HepG2 (cell line): ENCODE measurements at regions not wholly inside any gene's neighbourhood (a gene's known extent, or its start where the extent isn't known, plus 50 kb on each side); places are given as distances from the start of the nearest gene placed in this dataset.

ENCODE experiments used
- ATF1 ChIP-seq: IDR thresholded peaks from 2 replicates; pipeline ENCODE4 v1.6.1; 2016; ENCODE audit warnings: mild to moderate bottlenecking, control low read depth
- BRF2 ChIP-seq: sonication (generic); formaldehyde crosslinking; IDR thresholded peaks from 2 replicates; pipeline ENCODE4 v1.8.1; 2022; ENCODE audit warnings: mild to moderate bottlenecking, missing genetic modification reagents
- DMTF1 ChIP-seq: sonication (generic); formaldehyde crosslinking; IDR thresholded peaks from 2 replicates; pipeline ENCODE4 v1.4.0; 2020; ENCODE audit warnings: mild to moderate bottlenecking, missing genetic modification reagents
- DR1 ChIP-seq: sonication (generic); formaldehyde crosslinking; IDR thresholded peaks from 2 replicates; pipeline ENCODE4 v1.8.0; 2021; ENCODE audit warnings: mild to moderate bottlenecking, missing genetic modification reagents, inconsistent platforms
- EEA1 ChIP-seq: sonication (generic); formaldehyde crosslinking; IDR thresholded peaks from 2 replicates; pipeline ENCODE4 v1.5.1; 2020; ENCODE audit warnings: mild to moderate bottlenecking, missing genetic modification reagents, borderline replicate concordance
- HMGXB4 ChIP-seq, 2 experiments: sonication (generic) in 1 of 2; formaldehyde crosslinking in 1 of 2; IDR thresholded peaks; 2 replicates each; pipeline versions ENCODE4 v1.4.0 to v1.6.1; 2018 to 2020; ENCODE audit warnings: missing genetic modification reagents in 2 of 2, borderline replicate concordance in 1 of 2, low read depth in 1 of 2, mild to moderate bottlenecking in 1 of 2, missing biosample characterization in 1 of 2
- HNRNPLL ChIP-seq: fragments of 200-400 bp; formaldehyde crosslinking; IDR thresholded peaks from 2 replicates; pipeline ENCODE4 v1.6.1; 2017; ENCODE audit warnings: mild to moderate bottlenecking, low read depth, low read length; ENCODE audit not compliant: poor library complexity, severe bottlenecking
- KAT8 ChIP-seq: IDR thresholded peaks from 2 replicates; pipeline ENCODE4 v1.6.1; 2016; ENCODE audit warnings: missing genetic modification reagents, missing compliant biosample characterization
- KLF6 ChIP-seq: IDR thresholded peaks from 2 replicates; pipeline ENCODE4 v1.8.0; 2016; ENCODE audit warnings: missing biosample characterization, missing genetic modification reagents
- KMT2A ChIP-seq: sonication (generic); formaldehyde crosslinking; IDR thresholded peaks from 2 replicates; pipeline ENCODE4 v1.4.0; 2020; ENCODE audit warnings: missing genetic modification reagents
- MAZ ChIP-seq, 2 experiments: sonication (generic) in 1 of 2; formaldehyde crosslinking in 1 of 2; IDR thresholded peaks; 2 replicates each; pipeline versions ENCODE4 v1.5.0 to v1.6.1; 2012 to 2020; ENCODE audit warnings: low read depth in 2 of 2, mild to moderate bottlenecking in 2 of 2, borderline replicate concordance in 1 of 2, improper control_type of control experiment in 1 of 2, low read length in 1 of 2, missing genetic modification reagents in 1 of 2, moderate library complexity in 1 of 2
- MED1 ChIP-seq: sonication (generic); formaldehyde crosslinking; IDR thresholded peaks from 2 replicates; pipeline ENCODE4 v1.4.0; 2020; ENCODE audit warnings: missing genetic modification reagents
- PATZ1 ChIP-seq: sonication (generic); formaldehyde crosslinking; IDR thresholded peaks from 2 replicates; pipeline ENCODE4 v1.4.0; 2020; ENCODE audit warnings: missing genetic modification reagents
- RXRB ChIP-seq: IDR thresholded peaks from 2 replicates; pipeline ENCODE4 v1.6.1; 2016; ENCODE audit warnings: borderline replicate concordance, missing genetic modification reagents, missing compliant biosample characterization
- TAF1 ChIP-seq: sonication (generic); formaldehyde crosslinking; IDR thresholded peaks from 2 replicates; pipeline ENCODE4 v1.4.0; 2020; ENCODE audit warnings: missing genetic modification reagents
- ZNF350 ChIP-seq: sonication (generic); formaldehyde crosslinking; IDR thresholded peaks from 2 replicates; pipeline ENCODE4 v1.4.0; 2020; ENCODE audit warnings: mild to moderate bottlenecking, low read depth, missing genetic modification reagents, borderline replicate concordance
- ZNF598 ChIP-seq: sonication (generic); formaldehyde crosslinking; IDR thresholded peaks from 2 replicates; pipeline ENCODE4 v1.5.1; 2020; ENCODE audit warnings: mild to moderate bottlenecking, missing genetic modification reagents, borderline replicate concordance
- ZNF749 ChIP-seq: sonication (generic); formaldehyde crosslinking; IDR thresholded peaks from 2 replicates; pipeline ENCODE4 v1.8.0; 2022; ENCODE audit warnings: mild to moderate bottlenecking, missing genetic modification reagents, moderate library complexity, borderline replicate concordance
- ZNF780A ChIP-seq: sonication (generic); formaldehyde crosslinking; IDR thresholded peaks from 2 replicates; pipeline ENCODE4 v1.8.0; 2022; ENCODE audit warnings: mild to moderate bottlenecking, missing genetic modification reagents, moderate library complexity

- TF ChIP-seq DMTF1 (CRISPR knock-in tag) (no peak), TAF1 (peak; percentile 67), RXRB (CRISPR knock-in tag) (peak; percentile 41; the same call in 1 of the 2 replicates), KMT2A (CRISPR knock-in tag) (peak; percentile 53), ZNF598 (CRISPR knock-in tag) (no peak), KAT8 (peak; percentile 83), MED1 (peak; percentile 54), BRF2 (CRISPR knock-in tag) (no peak), HMGXB4 (CRISPR knock-in tag; IDR thresholded peaks at IDR 0.05; ENCODE audit: borderline replicate concordance in 1 of 2, low read depth in 1 of 2) (peak in 1 of 2 experiments; percentile 48; a peak in 1 of 4 replicates), ATF1 (CRISPR knock-in tag) (0 out of 2 replicates have a peak, but pooled peaks have one; percentile 34), ZNF780A (CRISPR knock-in tag) (0 out of 2 replicates have a peak, but pooled peaks have one; percentile 9), DR1 (peak; percentile 66; the same call in 1 of the 2 replicates), EEA1 (CRISPR knock-in tag) (peak; percentile 72; the same call in 1 of the 2 replicates), ZNF350 (peak; percentile 77; the same call in 1 of the 2 replicates), HNRNPLL (peak; percentile 88), MAZ (IDR thresholded peaks at IDR 0.05; ENCODE audit: borderline replicate concordance, low read depth, low read length) (no peak), MAZ (CRISPR knock-in tag; IDR thresholded peaks at IDR 0.05; ENCODE audit: low read depth) (0 out of 2 replicates have a peak, but pooled peaks have one; percentile 26), ZNF749 (peak; percentile 10; the same call in 1 of the 2 replicates), KLF6 (CRISPR knock-in tag) (0 out of 2 replicates have a peak, but pooled peaks have one; percentile 28), PATZ1 (peak; percentile 53)
Measured at GRCh38 chr19:27793644-27794493, 1419.1 kb downstream of the UQCRFS1 start (continued).
